Hepatocyte (in vitro differentiated cells): ENCODE measurements at regions not wholly inside any gene's neighbourhood (a gene's known extent, or its start where the extent isn't known, plus 50 kb on each side); places are given as distances from the start of the nearest gene placed in this dataset.

Experiments
- DNase-seq: peaks from one replicate; pipeline ENCODE4 v3.0.0-alpha.2; 2016; ENCODE audit warnings: low spot score
- H2AFZ ChIP-seq: fragments of 200-600 bp; sonication (generic); 2 replicates; pipeline ENCODE4 v1.6.0; 2016; ENCODE audit warnings: antibody characterized with exemption, mild to moderate bottlenecking
- H3K27ac ChIP-seq: fragments of 200-600 bp; sonication (generic); 2 replicates; pipeline ENCODE4 v1.5.1; 2016; ENCODE audit warnings: mild to moderate bottlenecking
- H3K27me3 ChIP-seq: fragments of 200-600 bp; sonication (generic); 2 replicates; pipeline ENCODE4 v1.6.1; 2016
- H3K36me3 ChIP-seq: fragments of 200-600 bp; sonication (generic); replicated peaks from 2 replicates; pipeline ENCODE4 v1.5.1; 2016; ENCODE audit warnings: low read depth; ENCODE audit not compliant: insufficient read depth
- H3K4me1 ChIP-seq: fragments of 200-600 bp; sonication (generic); 2 replicates; pipeline ENCODE4 v1.5.1; 2016; ENCODE audit warnings: mild to moderate bottlenecking, moderate library complexity; ENCODE audit not compliant: insufficient read depth
- H3K4me2 ChIP-seq: fragments of 200-600 bp; sonication (generic); 2 replicates; pipeline ENCODE4 v1.6.0; 2016
- H3K4me3 ChIP-seq: fragments of 200-600 bp; sonication (generic); 2 replicates; pipeline ENCODE4 v1.5.1; 2016; ENCODE audit warnings: mild to moderate bottlenecking
- H3K79me2 ChIP-seq: fragments of 200-600 bp; sonication (generic); 2 replicates; pipeline ENCODE4 v1.6.0; 2017; ENCODE audit warnings: mild to moderate bottlenecking
- H3K9me2 ChIP-seq: fragments of 200-600 bp; sonication (generic); replicated peaks from 2 replicates; pipeline ENCODE4 v1.6.0; 2017; ENCODE audit warnings: mild to moderate bottlenecking; ENCODE audit not compliant: insufficient read depth
- H3K9me3 ChIP-seq: fragments of 200-600 bp; sonication (generic); 2 replicates; pipeline ENCODE4 v1.5.1; 2016; ENCODE audit warnings: low read depth, mild to moderate bottlenecking
- H4K20me1 ChIP-seq: fragments of 200-600 bp; sonication (generic); 2 replicates; pipeline ENCODE4 v1.6.0; 2016; ENCODE audit warnings: mild to moderate bottlenecking; ENCODE audit not compliant: insufficient read depth, poor library complexity, severe bottlenecking
- CTCF ChIP-seq: fragments of 200-600 bp; sonication (generic); IDR thresholded peaks from 2 replicates; pipeline ENCODE4 v1.5.1; 2016; ENCODE audit warnings: antibody characterized with exemption, mild to moderate bottlenecking; ENCODE audit not compliant: poor library complexity
- EZH2 ChIP-seq: fragments of 200-600 bp; sonication (generic); IDR thresholded peaks from 2 replicates; pipeline ENCODE4 v1.6.1; 2016; ENCODE audit warnings: antibody characterized with exemption, mild to moderate bottlenecking, borderline replicate concordance
- EZH2phosphoT487 ChIP-seq: fragments of 200-600 bp; sonication (generic); IDR thresholded peaks from one replicate; pipeline ENCODE4 v1.6.1; 2018; ENCODE audit warnings: antibody characterized with exemption, mild to moderate bottlenecking, low read depth, moderate library complexity; ENCODE audit not compliant: unreplicated experiment, severe bottlenecking
- WGBS: methylation state at CpG from one replicate; pipeline ENCODE4 v1.1.6; 2016; ENCODE audit warnings: low lambda C conversion rate; ENCODE audit errors: missing lambda C conversion rate; 5-methylcytosine and 5-hydroxymethylcytosine counted together

DNA sequence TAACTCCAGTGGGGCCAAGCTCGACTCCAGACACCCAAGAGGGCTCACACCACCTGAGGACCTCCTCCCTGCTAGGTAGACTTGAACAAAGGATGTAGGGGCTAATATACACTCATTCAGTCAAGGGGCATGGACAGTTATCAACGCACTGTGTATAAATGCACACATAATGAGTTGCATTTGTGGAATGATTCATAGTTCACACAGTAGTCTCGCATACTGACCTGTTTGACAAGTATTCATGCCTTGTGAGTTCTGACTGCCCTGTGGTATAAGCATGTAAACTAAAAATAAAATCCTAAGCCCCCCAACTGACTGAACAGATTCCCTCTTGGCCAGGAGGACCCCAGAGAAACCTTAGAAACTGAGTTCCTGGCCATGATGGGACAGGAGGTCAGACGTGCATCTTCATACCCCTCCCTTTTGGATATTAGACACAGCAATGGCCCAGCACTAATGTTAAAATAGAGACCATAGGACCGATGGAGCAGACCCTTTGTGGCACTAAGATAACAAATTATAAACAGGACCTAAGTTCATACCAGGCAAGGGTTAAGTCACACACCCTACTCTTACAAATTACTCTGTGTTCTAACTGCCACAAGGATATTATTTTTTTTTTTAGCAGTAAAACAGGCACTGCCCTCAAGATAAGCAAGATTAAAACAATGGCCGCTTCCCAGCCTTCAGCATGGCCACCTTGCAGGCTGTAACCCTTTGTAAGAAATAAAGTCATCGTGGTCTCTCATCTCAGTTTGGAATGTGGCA lies 124.4 kb downstream of the TTLL2 start:
- Histone ChIP-seq H4K20me1 (no peaks in the 10 kb centered on the region), H3K4me2 (no peak overlapping the region), H3K27me3 (no peaks in the 10 kb centered on the region), H3K9me3 (no peaks in the 10 kb centered on the region), H3K4me3 (no peak overlapping the region), H3K36me3 (no peaks in the 10 kb centered on the region), H3K27ac (no peak overlapping the region), H3K9me2 (no peaks in the 10 kb centered on the region), H2AFZ (no peak overlapping the region), H3K79me2 (no peaks in the 10 kb centered on the region), H3K4me1 (no peaks in the 10 kb centered on the region)
- no peak for TF ChIP-seq CTCF
- no peak for TF ChIP-seq EZH2
- no peak for TF ChIP-seq EZH2phosphoT487
- 68% methylated on average over 7 of the region's 7 CpGs for WGBS
- no peak for DNase-seq

GRCh38 chr6:167450626-167451025 lies 125.7 kb downstream of the TTLL2 start:
- 95% methylated on average over 6 of the region's 6 CpGs for WGBS
- Histone ChIP-seq H3K4me3 (no peak overlapping the region), H3K27me3 (no peaks in the 10 kb centered on the region), H4K20me1 (no peaks in the 10 kb centered on the region), H3K36me3 (no peaks in the 10 kb centered on the region), H3K79me2 (no peaks in the 10 kb centered on the region), H3K4me2 (no peak overlapping the region), H2AFZ (no peak overlapping the region), H3K9me2 (no peaks in the 10 kb centered on the region), H3K4me1 (no peaks in the 10 kb centered on the region), H3K9me3 (no peaks in the 10 kb centered on the region), H3K27ac (no peak overlapping the region)
- no peak for DNase-seq
- no peak for TF ChIP-seq EZH2phosphoT487
- no peak for TF ChIP-seq EZH2

DNA sequence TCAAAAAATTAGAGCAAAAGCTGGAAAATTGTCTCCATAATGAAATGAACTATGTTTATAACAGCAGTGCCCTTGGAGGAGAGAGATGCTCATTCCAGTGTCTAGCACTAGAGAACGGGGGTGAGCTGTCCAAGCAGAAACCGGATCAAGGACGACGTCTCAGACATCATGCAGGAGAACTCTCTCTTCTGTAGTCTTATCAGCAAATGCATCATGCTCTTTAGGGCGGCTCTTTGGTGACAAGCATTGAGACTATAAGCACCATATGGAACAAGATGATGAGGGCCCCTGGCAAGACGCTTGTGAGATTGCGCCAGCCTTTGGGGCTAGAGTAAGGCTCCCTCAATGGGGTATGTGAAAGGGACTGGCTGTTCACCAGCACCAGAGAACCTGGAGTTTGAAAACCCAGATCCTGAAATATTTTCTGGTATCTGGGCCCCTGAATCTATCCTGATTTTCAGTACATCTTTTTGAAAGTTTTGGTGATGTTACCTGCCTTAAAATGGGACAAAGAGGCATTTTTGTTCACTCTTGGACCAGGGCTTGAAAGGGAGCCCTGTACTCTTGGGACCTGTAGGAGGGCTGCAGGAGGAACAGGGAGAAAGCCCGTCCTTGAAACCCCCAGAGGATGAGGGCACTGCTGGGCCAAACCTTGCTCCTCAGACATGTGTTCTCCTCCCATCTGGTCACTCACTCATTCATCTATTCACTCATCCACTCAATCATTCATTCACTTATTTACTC lies 127.6 kb downstream of the TTLL2 start:
- no peaks in the 10 kb centered on the region for H3K4me1 ChIP-seq
- DNase-seq, result no peak
- no peaks in the 10 kb centered on the region for H3K9me3 ChIP-seq
- H3K9me2 ChIP-seq, result no peaks in the 10 kb centered on the region
- H3K36me3 ChIP-seq, result no peaks in the 10 kb centered on the region
- H2AFZ ChIP-seq, result no peak overlapping the region
- TF ChIP-seq EZH2, result no peak
- H3K79me2 ChIP-seq, result no peaks in the 10 kb centered on the region
- no peak overlapping the region for H3K27ac ChIP-seq
- WGBS, result 91% methylated on average over 8 of the region's 8 CpGs
- H3K4me3 ChIP-seq, result no peak overlapping the region
- H3K27me3 ChIP-seq, result no peaks in the 10 kb centered on the region
- no peak overlapping the region for H3K4me2 ChIP-seq
- no peaks in the 10 kb centered on the region for H4K20me1 ChIP-seq

DNA sequence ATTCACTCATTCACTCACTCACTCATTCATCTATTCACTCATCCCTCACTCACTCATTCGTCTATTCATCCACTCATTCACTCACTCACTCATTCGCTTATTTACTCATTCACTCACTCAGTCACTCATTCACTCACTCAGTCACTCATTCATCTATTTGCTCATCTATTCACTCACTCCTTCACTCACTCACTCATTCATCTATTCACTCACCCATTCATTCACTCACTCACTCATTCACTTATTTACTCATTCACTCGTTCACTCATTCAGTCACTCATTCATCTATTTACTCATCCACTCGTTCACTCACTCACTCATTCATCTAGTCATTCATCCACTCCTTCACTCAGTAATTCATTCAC lies 128.2 kb downstream of the TTLL2 start:
- no peaks in the 10 kb centered on the region for H3K4me1 ChIP-seq
- H3K36me3 ChIP-seq, result no peaks in the 10 kb centered on the region
- H3K27ac ChIP-seq, result no peak overlapping the region
- H2AFZ ChIP-seq, result no peak overlapping the region
- no peak for TF ChIP-seq EZH2
- TF ChIP-seq CTCF, result no peak
- TF ChIP-seq EZH2phosphoT487, result no peak
- H3K27me3 ChIP-seq, result no peaks in the 10 kb centered on the region
- H3K79me2 ChIP-seq, result no peaks in the 10 kb centered on the region
- no peak overlapping the region for H3K4me2 ChIP-seq
- H3K9me3 ChIP-seq, result no peaks in the 10 kb centered on the region
- no peak overlapping the region for H3K4me3 ChIP-seq
- WGBS, result 96% methylated on average over 4 of the region's 4 CpGs
- no peak for DNase-seq
- H3K9me2 ChIP-seq, result no peaks in the 10 kb centered on the region
- no peaks in the 10 kb centered on the region for H4K20me1 ChIP-seq
